H1 (cell line): ENCODE measurements at regions not wholly inside any gene's neighbourhood (a gene's known extent, or its start where the extent isn't known, plus 50 kb on each side); places are given as distances from the start of the nearest gene placed in this dataset.

Experiments used
- BACH1 ChIP-seq: IDR thresholded peaks from 2 replicates; pipeline ENCODE4 v1.6.1; 2012; ENCODE audit warnings: low read length, improper control_type of control experiment
- CEBPB ChIP-seq: IDR thresholded peaks from 2 replicates; pipeline ENCODE4 v1.6.1; 2012; ENCODE audit warnings: low read depth, low read length
- CTCF ChIP-seq, 3 experiments: IDR thresholded peaks; 1 replicate in 2 of 3; 2 replicates in 1 of 3; pipeline versions ENCODE4 v1.5.1 to v1.6.1; 2011; ENCODE audit warnings: low read length in 3 of 3, mild to moderate bottlenecking in 3 of 3, inconsistent platforms in 2 of 3, low read depth in 1 of 3, moderate library complexity in 1 of 3; ENCODE audit not compliant: insufficient read depth in 1 of 3; ENCODE audit errors: control extremely low read depth in 1 of 3
- EGR1 ChIP-seq: IDR thresholded peaks from 2 replicates; pipeline ENCODE4 v1.6.1; 2011; ENCODE audit warnings: low read depth, low read length, borderline replicate concordance
- EP300 ChIP-seq, 2 experiments: IDR thresholded peaks; 1 replicate in 1 of 2; 2 replicates in 1 of 2; pipeline ENCODE4 v1.6.1; 2011 to 2012; ENCODE audit warnings: low read depth in 2 of 2, low read length in 2 of 2, mild to moderate bottlenecking in 2 of 2, borderline replicate concordance in 1 of 2, inconsistent platforms in 1 of 2, moderate library complexity in 1 of 2
- FOSL1 ChIP-seq: IDR thresholded peaks from 2 replicates; pipeline ENCODE4 v1.6.1; 2011; ENCODE audit warnings: mild to moderate bottlenecking, low read depth, low read length, moderate library complexity; ENCODE audit not compliant: insufficient read depth
- NRF1 ChIP-seq: IDR thresholded peaks from 2 replicates; pipeline ENCODE4 v1.6.1; 2011; ENCODE audit warnings: mild to moderate bottlenecking, low read depth, low read length, improper control_type of control experiment
- POLR2A ChIP-seq, 2 experiments: IDR thresholded peaks; 1 replicate in 1 of 2; 2 replicates in 1 of 2; pipeline ENCODE4 v1.6.1; 2011; ENCODE audit warnings: low read depth in 2 of 2, low read length in 2 of 2, mild to moderate bottlenecking in 2 of 2; ENCODE audit errors: control extremely low read depth in 1 of 2
- POLR2AphosphoS5 ChIP-seq: IDR thresholded peaks from 2 replicates; pipeline ENCODE4 v1.6.1; 2011; ENCODE audit warnings: low read depth, low read length
- SIX5 ChIP-seq: IDR thresholded peaks from 2 replicates; pipeline ENCODE4 v1.6.1; 2011; ENCODE audit warnings: mild to moderate bottlenecking, low read depth, low read length
- SP1 ChIP-seq: IDR thresholded peaks from 2 replicates; pipeline ENCODE4 v1.6.1; 2011; ENCODE audit warnings: low read depth, low read length
- SRF ChIP-seq: IDR thresholded peaks from 2 replicates; pipeline ENCODE4 v1.6.1; 2011; ENCODE audit warnings: mild to moderate bottlenecking, low read depth, low read length, moderate library complexity
- SUZ12 ChIP-seq: fragments of 200-600 bp; sonication (generic); IDR thresholded peaks from 2 replicates; pipeline ENCODE4 v1.6.1; 2012; ENCODE audit warnings: mild to moderate bottlenecking, inconsistent platforms, low read length, moderate library complexity, mixed read lengths

GRCh38 chr15:98167722-98168268, 207.3 kb downstream of the ARRDC4 start:
- TF ChIP-seq EP300 (IDR thresholded peaks at IDR 0.05; ENCODE audit: borderline replicate concordance in 1 of 2, low read depth in 2 of 2, low read length in 2 of 2) (no peak), CTCF (IDR thresholded peaks at IDR 0.05; ENCODE audit: control extremely low read depth in 1 of 3, insufficient read depth in 1 of 3, low read depth in 1 of 3, low read length in 3 of 3) (no peak), SRF (no peak), CEBPB (no peak), POLR2AphosphoS5 (no peak), EGR1 (no peak), SUZ12 (no peak), BACH1 (no peak), POLR2A (IDR thresholded peaks at IDR 0.05; ENCODE audit: control extremely low read depth in 1 of 2, low read depth in 2 of 2, low read length in 2 of 2) (no peak), NRF1 (no peak), FOSL1 (no peak), SIX5 (no peak), SP1 (no peak)
